HEK293 (cell line): ENCODE measurements at regions not wholly inside any gene's neighbourhood (a gene's known extent, or its start where the extent isn't known, plus 50 kb on each side); places are given as distances from the start of the nearest gene placed in this dataset.

Experiments used
- GLIS2 ChIP-seq: fragments of 450-650 bp; formaldehyde crosslinking; IDR thresholded peaks from 2 replicates; pipeline ENCODE4 v1.5.1; 2016; ENCODE audit warnings: missing biosample characterization, missing genetic modification characterization
- HOXD13 ChIP-seq: sonication (generic); formaldehyde crosslinking; IDR thresholded peaks from 2 replicates; pipeline ENCODE4 v1.8.0; 2022; ENCODE audit warnings: missing genetic modification reagents, borderline replicate concordance
- IKZF3 ChIP-seq: fragments of 450-650 bp; IDR thresholded peaks from 2 replicates; pipeline ENCODE4 v1.5.0; 2018; ENCODE audit warnings: missing biosample characterization, mild to moderate bottlenecking, missing genetic modification characterization, moderate library complexity
- KLF9 ChIP-seq: fragments of 450-650 bp; formaldehyde crosslinking; IDR thresholded peaks from 2 replicates; pipeline ENCODE4 v1.5.1; 2016; ENCODE audit warnings: missing biosample characterization, missing genetic modification characterization, low read depth
- SETDB1 ChIP-seq: IDR thresholded peaks from one replicate; pipeline ENCODE4 v1.6.1; 2017; ENCODE audit warnings: mild to moderate bottlenecking, low read length, moderate library complexity, mixed read lengths; ENCODE audit not compliant: insufficient read length
- SP2 ChIP-seq: fragments of 450-650 bp; formaldehyde crosslinking; IDR thresholded peaks from 2 replicates; pipeline ENCODE4 v1.5.1; 2016; ENCODE audit warnings: missing biosample characterization, missing genetic modification characterization
- ZBTB21 ChIP-seq: fragments of 450-650 bp; formaldehyde crosslinking; IDR thresholded peaks from 2 replicates; pipeline ENCODE4 v1.5.1; 2017; ENCODE audit warnings: missing biosample characterization, missing genetic modification characterization
- ZBTB48 ChIP-seq: fragments of 450-650 bp; formaldehyde crosslinking; IDR thresholded peaks from 2 replicates; pipeline ENCODE4 v1.5.1; 2016; ENCODE audit warnings: missing biosample characterization, missing genetic modification characterization
- ZEB2 ChIP-seq: fragments of 450-650 bp; formaldehyde crosslinking; IDR thresholded peaks from 2 replicates; pipeline ENCODE4 v1.5.1; 2016; ENCODE audit warnings: missing biosample characterization, missing genetic modification characterization
- ZFHX2 ChIP-seq: fragments of 450-650 bp; formaldehyde crosslinking; conservative IDR thresholded peaks from 2 replicates; pipeline ENCODE4 v1.5.1; 2016; ENCODE audit warnings: missing biosample characterization, missing genetic modification characterization
- ZFP69B ChIP-seq: fragments of 450-650 bp; formaldehyde crosslinking; IDR thresholded peaks from 2 replicates; pipeline ENCODE4 v1.5.1; 2016; ENCODE audit warnings: missing biosample characterization, missing genetic modification characterization
- ZNF138 ChIP-seq: fragments of 450-650 bp; formaldehyde crosslinking; IDR thresholded peaks from 2 replicates; pipeline ENCODE4 v1.5.1; 2016; ENCODE audit warnings: missing biosample characterization, missing genetic modification characterization, borderline replicate concordance
- ZNF146 ChIP-seq: fragments of 450-650 bp; formaldehyde crosslinking; IDR thresholded peaks from 2 replicates; pipeline ENCODE4 v1.5.1; 2016; ENCODE audit warnings: missing biosample characterization, missing genetic modification characterization
- ZNF157 ChIP-seq: fragments of 450-650 bp; formaldehyde crosslinking; IDR thresholded peaks from 2 replicates; pipeline ENCODE4 v1.5.1; 2016; ENCODE audit warnings: missing biosample characterization, missing genetic modification characterization
- ZNF211 ChIP-seq: fragments of 450-650 bp; formaldehyde crosslinking; IDR thresholded peaks from 2 replicates; pipeline ENCODE4 v1.5.1; 2016; ENCODE audit warnings: low read depth, missing biosample characterization, missing genetic modification characterization
- ZNF24 ChIP-seq: fragments of 450-650 bp; formaldehyde crosslinking; IDR thresholded peaks from 2 replicates; pipeline ENCODE4 v1.5.1; 2016; ENCODE audit warnings: missing biosample characterization, missing genetic modification characterization
- ZNF274 ChIP-seq, 2 experiments: fragments of 200-500 bp in 1 of 2; fragments of 450-650 bp in 1 of 2; sonication (Bioruptor generic) in 1 of 2; formaldehyde crosslinking in 1 of 2; IDR thresholded peaks; 2 replicates each; pipeline versions ENCODE4 v1.5.1 to v1.6.1; 2014 to 2016; ENCODE audit warnings: borderline replicate concordance in 1 of 2, inconsistent platforms in 1 of 2, low read length in 1 of 2, missing biosample characterization in 1 of 2, missing genetic modification characterization in 1 of 2
- ZNF292 ChIP-seq: fragments of 450-650 bp; formaldehyde crosslinking; IDR thresholded peaks from 2 replicates; pipeline ENCODE4 v1.5.1; 2016; ENCODE audit warnings: low read depth, missing biosample characterization, missing genetic modification characterization, borderline replicate concordance
- ZNF324 ChIP-seq: fragments of 450-650 bp; formaldehyde crosslinking; IDR thresholded peaks from 2 replicates; pipeline ENCODE4 v1.5.1; 2016; ENCODE audit warnings: missing biosample characterization, missing genetic modification characterization
- ZNF37A ChIP-seq: fragments of 450-650 bp; IDR thresholded peaks from 2 replicates; pipeline ENCODE4 v1.5.1; 2018; ENCODE audit warnings: missing biosample characterization, missing genetic modification characterization
- ZNF398 ChIP-seq: fragments of 450-650 bp; formaldehyde crosslinking; IDR thresholded peaks from 2 replicates; pipeline ENCODE4 v1.5.1; 2017; ENCODE audit warnings: missing biosample characterization, missing genetic modification characterization
- ZNF416 ChIP-seq: fragments of 450-650 bp; formaldehyde crosslinking; IDR thresholded peaks from 2 replicates; pipeline ENCODE4 v1.5.1; 2016; ENCODE audit warnings: missing biosample characterization, missing genetic modification characterization
- ZNF423 ChIP-seq: fragments of 450-650 bp; formaldehyde crosslinking; IDR thresholded peaks from 2 replicates; pipeline ENCODE4 v1.5.1; 2016; ENCODE audit warnings: missing biosample characterization, missing genetic modification characterization
- ZNF521 ChIP-seq: fragments of 450-650 bp; formaldehyde crosslinking; IDR thresholded peaks from 2 replicates; pipeline ENCODE4 v1.5.1; 2017; ENCODE audit warnings: missing biosample characterization, mild to moderate bottlenecking, missing genetic modification characterization
- ZNF670 ChIP-seq: fragments of 450-650 bp; formaldehyde crosslinking; IDR thresholded peaks from 2 replicates; pipeline ENCODE4 v1.5.1; 2016; ENCODE audit warnings: missing biosample characterization, missing genetic modification characterization, low read depth
- TF ChIP-seq, protein P1 (sequence below): fragments of 450-650 bp; formaldehyde crosslinking; IDR thresholded peaks from 2 replicates; pipeline ENCODE4 v1.5.1; 2016; ENCODE audit warnings: missing biosample characterization, missing genetic modification characterization
- TF ChIP-seq, protein P2 (sequence below): fragments of 450-650 bp; formaldehyde crosslinking; IDR thresholded peaks from 2 replicates; pipeline ENCODE4 v1.5.1; 2017; ENCODE audit warnings: missing biosample characterization, missing genetic modification characterization
- TF ChIP-seq, protein P3 (sequence below): fragments of 450-650 bp; formaldehyde crosslinking; IDR thresholded peaks from 2 replicates; pipeline ENCODE4 v1.5.1; 2016; ENCODE audit warnings: missing biosample characterization, missing genetic modification characterization
- TF ChIP-seq, protein P4 (sequence below): fragments of 450-650 bp; formaldehyde crosslinking; IDR thresholded peaks from 2 replicates; pipeline ENCODE4 v1.5.1; 2016; ENCODE audit warnings: missing biosample characterization, missing genetic modification characterization
- TF ChIP-seq, protein P5 (sequence below): fragments of 450-650 bp; formaldehyde crosslinking; optimal IDR thresholded peaks from 2 replicates; pipeline ENCODE3; 2016; ENCODE audit warnings: missing biosample characterization, mild to moderate bottlenecking, missing genetic modification characterization

GRCh38 chr18:34976899-34977837 lies 64.0 kb upstream of the MAPRE2 start (continued):
- TF ChIP-seq ZNF324 (no peak), ZNF138 (tag by site-specific recombination) (no peak), ZNF157 (tag by site-specific recombination) (no peak), ZBTB21 (tag by site-specific recombination) (no peak), ZNF423 (tag by site-specific recombination) (no peak; the same call in none of the 2 replicates), ZNF670 (tag by site-specific recombination) (no peak), ZFP69B (peak; percentile 65; the same call in 1 of the 2 replicates), SETDB1 (no peak), KLF9 (tag by site-specific recombination) (peak; percentile 65), ZBTB48 (tag by site-specific recombination) (peak; percentile 49; the same call in 1 of the 2 replicates), ZNF398 (tag by site-specific recombination) (no peak), IKZF3 (tag by site-specific recombination) (no peak), ZNF274 (IDR thresholded peaks at IDR 0.05; ENCODE audit: low read length) (no peak), ZNF274 (tag by site-specific recombination; IDR thresholded peaks at IDR 0.05; ENCODE audit: borderline replicate concordance) (no peak), ZFHX2 (tag by site-specific recombination) (peak; percentile 87), ZNF292 (tag by site-specific recombination) (no peak), ZEB2 (0 out of 2 replicates have a peak, but pooled peaks have one; percentile 20), ZNF146 (tag by site-specific recombination) (no peak), GLIS2 (peak; percentile 90), ZNF24 (tag by site-specific recombination) (no peak), SP2 (tag by site-specific recombination) (peak; percentile 51; the same call in 1 of the 2 replicates), HOXD13 (CRISPR knock-in tag) (no peak), ZNF416 (tag by site-specific recombination) (no peak), ZNF211 (no peak), ZNF521 (tag by site-specific recombination) (no peak), ZNF37A (tag by site-specific recombination) (no peak)
- TF ChIP-seq, protein P1, sequence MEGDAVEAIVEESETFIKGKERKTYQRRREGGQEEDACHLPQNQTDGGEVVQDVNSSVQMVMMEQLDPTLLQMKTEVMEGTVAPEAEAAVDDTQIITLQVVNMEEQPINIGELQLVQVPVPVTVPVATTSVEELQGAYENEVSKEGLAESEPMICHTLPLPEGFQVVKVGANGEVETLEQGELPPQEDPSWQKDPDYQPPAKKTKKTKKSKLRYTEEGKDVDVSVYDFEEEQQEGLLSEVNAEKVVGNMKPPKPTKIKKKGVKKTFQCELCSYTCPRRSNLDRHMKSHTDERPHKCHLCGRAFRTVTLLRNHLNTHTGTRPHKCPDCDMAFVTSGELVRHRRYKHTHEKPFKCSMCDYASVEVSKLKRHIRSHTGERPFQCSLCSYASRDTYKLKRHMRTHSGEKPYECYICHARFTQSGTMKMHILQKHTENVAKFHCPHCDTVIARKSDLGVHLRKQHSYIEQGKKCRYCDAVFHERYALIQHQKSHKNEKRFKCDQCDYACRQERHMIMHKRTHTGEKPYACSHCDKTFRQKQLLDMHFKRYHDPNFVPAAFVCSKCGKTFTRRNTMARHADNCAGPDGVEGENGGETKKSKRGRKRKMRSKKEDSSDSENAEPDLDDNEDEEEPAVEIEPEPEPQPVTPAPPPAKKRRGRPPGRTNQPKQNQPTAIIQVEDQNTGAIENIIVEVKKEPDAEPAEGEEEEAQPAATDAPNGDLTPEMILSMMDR = 0 out of 2 replicates have a peak, but pooled peaks have one; percentile 13
- TF ChIP-seq, protein P2, sequence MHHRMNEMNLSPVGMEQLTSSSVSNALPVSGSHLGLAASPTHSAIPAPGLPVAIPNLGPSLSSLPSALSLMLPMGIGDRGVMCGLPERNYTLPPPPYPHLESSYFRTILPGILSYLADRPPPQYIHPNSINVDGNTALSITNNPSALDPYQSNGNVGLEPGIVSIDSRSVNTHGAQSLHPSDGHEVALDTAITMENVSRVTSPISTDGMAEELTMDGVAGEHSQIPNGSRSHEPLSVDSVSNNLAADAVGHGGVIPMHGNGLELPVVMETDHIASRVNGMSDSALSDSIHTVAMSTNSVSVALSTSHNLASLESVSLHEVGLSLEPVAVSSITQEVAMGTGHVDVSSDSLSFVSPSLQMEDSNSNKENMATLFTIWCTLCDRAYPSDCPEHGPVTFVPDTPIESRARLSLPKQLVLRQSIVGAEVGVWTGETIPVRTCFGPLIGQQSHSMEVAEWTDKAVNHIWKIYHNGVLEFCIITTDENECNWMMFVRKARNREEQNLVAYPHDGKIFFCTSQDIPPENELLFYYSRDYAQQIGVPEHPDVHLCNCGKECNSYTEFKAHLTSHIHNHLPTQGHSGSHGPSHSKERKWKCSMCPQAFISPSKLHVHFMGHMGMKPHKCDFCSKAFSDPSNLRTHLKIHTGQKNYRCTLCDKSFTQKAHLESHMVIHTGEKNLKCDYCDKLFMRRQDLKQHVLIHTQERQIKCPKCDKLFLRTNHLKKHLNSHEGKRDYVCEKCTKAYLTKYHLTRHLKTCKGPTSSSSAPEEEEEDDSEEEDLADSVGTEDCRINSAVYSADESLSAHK = no peak
- TF ChIP-seq, protein P3, sequence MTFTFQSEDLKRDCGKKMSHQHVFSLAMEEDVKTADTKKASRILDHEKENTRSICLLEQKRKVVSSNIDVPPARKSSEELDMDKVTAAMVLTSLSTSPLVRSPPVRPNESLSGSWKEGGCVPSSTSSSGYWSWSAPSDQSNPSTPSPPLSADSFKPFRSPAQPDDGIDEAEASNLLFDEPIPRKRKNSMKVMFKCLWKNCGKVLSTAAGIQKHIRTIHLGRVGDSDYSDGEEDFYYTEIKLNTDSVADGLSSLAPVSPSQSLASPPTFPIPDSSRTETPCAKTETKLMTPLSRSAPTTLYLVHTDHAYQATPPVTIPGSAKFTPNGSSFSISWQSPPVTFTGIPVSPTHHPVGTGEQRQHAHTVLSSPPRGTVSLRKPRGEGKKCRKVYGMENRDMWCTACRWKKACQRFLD (tag by site-specific recombination) = no peak
- TF ChIP-seq, protein P4, sequence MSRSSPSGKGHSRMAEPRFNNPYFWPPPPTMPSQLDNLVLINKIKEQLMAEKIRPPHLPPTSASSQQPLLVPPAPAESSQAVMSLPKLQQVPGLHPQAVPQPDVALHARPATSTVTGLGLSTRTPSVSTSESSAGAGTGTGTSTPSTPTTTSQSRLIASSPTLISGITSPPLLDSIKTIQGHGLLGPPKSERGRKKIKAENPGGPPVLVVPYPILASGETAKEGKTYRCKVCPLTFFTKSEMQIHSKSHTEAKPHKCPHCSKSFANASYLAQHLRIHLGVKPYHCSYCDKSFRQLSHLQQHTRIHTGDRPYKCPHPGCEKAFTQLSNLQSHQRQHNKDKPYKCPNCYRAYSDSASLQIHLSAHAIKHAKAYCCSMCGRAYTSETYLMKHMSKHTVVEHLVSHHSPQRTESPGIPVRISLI (tag by site-specific recombination) = no peak
- TF ChIP-seq, protein P5, sequence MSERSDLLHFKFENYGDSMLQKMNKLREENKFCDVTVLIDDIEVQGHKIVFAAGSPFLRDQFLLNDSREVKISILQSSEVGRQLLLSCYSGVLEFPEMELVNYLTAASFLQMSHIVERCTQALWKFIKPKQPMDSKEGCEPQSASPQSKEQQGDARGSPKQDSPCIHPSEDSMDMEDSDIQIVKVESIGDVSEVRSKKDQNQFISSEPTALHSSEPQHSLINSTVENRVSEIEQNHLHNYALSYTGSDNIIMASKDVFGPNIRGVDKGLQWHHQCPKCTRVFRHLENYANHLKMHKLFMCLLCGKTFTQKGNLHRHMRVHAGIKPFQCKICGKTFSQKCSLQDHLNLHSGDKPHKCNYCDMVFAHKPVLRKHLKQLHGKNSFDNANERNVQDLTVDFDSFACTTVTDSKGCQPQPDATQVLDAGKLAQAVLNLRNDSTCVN (tag by site-specific recombination) = peak; percentile 76
